Stimulated activated CD4-positive, alpha-beta T cell treated with anti-CD3 and anti-CD28 coated beads, Interleukin-4, amount 100 ng/mL, for 24 hours (primary cell): ENCODE measurements at regions not wholly inside any gene's neighbourhood (a gene's known extent, or its start where the extent isn't known, plus 50 kb on each side); places are given as distances from the start of the nearest gene placed in this dataset.

Experiments
- DNase-seq: peaks from one replicate; pipeline ENCODE4 v3.0.0-alpha.2; 2020

DNA sequence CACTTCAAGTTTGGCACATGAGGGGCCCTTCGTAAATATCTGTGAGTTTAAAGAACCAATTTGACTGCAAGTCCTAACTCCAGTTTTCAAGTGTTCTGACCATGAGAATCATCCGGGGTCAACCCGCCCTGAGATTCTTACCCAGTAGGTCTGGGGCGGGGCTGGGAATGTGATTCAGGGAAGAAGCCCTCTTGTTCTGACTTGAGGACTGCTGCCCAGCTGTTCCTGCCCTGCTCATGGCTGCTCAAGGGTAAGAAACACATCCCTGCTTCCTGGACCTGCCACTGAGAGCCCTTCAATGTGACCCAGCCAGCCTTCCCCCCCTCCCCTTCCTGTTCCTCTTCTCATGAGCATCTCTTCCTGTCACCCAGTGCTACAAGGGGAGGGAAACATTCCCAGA lies 92.7 kb upstream of the PGRMC2 start:
- DNase-seq = no peak

DNA sequence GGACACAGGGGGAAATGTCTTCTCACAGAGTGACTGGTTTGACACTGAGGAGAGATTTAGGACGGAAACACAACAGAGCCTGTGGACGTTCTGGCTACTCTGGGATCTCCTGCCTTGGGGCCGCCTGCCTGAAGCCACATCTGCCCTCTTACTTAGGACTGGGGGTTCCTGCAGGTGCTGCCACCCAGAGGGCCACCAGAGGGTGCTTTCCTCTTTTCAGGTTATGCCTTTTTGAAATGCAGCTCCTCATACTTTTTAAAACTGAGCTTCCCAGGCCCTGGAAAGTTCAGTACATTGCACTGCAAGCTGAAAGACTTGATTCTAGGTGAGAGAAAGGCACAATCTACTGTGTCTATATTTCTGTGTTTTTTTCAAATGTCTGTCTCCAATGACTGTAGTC lies 92.2 kb upstream of the PGRMC2 start:
- DNase-seq = no peak

DNA sequence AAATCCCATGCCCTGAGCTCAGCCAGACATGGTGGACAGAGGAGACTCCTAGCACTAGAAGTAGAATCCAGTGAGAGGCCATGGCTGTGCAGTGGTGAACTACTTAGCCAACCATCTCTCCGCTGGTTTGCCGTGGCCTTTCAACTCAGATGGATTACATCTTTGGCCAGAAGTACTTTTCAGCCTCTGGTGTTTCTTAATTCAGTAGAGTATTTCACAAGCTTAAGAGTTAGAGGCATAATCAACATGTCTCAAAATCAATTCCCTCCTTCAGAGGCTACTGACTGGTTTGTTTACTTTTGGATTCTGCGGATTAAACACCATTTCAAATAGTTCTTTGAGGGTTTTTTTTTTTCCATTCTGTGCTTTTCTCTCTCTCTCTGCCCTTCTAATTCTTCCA lies 91.1 kb upstream of the PGRMC2 start:
- no peak for DNase-seq

DNA sequence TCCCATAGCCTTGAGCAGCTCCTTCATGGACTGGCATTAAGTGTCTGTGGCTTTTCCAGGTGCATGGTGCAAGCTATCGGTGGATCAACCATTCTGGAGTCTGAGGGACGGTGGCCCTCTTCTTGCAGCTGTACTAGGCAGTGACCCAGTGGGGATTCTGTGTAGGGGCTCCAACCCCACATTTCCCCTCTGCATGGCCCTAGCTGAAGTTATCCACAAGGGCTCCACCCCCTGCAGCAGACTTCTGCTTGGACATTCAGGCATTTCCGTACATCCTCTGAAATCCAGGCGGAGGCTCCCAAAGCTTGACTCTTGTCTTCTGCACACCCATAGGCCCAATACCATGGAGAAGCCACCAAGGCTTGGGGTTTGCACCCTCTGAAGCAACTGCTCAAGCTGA lies 89.3 kb upstream of the PGRMC2 start:
- DNase-seq = no peak

DNA sequence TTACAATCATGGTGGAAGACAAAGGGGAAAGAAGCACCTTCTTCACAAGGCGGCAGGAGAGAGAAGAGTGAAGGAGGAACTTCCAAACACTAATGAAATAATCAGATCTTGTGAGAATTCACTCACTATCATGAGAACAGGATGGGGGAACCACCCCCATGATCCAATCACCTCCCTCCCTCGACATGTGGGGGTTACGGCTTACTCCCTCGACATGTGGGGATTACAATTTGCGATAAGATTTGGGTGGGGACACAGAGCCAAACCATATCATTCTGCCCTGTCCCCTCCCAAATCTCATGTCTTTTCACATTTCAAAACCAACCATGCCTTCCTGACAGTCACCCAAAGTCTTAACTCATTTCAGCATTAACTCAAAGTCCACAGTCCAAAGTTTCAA lies 88.7 kb upstream of the PGRMC2 start:
- no peak for DNase-seq

DNA sequence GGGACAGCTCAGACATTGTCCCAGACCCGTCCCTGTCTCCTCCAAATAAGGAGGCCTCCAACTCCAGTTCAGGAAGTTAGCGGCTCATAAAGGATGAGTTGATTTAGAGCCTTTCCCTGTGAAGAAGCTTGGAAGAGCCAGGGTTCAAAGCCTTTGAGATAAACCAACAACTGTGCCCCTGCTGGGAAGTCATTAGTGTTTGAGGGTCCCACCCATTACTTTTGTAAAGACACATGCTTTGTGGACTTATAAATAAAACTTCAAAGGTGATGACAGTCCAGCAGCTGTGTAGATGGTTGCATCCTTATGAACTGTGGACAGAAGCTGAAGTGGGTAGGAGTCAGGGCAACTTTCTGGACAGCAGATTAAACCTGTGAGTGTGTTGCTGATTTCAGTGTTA lies 86.0 kb upstream of the PGRMC2 start:
- no peak for DNase-seq

DNA sequence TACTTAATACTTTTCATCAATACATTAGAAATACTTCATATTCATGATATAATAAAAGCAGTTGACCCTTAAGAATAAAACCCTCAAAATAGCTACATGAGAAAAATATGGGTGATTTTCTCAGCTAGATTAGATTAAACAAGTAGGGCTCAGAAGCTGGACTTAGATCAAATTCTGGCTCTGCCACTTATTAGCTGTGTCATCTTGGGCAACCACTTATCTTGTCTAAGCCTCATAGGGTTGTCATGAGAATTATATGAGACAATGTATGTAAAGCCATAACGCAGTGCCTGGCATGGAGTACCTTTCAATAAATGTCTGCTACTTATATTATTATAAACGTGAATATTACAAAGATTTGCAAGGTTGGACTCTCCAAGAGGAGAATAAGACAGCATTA lies 84.3 kb upstream of the PGRMC2 start:
- DNase-seq = no peak

DNA sequence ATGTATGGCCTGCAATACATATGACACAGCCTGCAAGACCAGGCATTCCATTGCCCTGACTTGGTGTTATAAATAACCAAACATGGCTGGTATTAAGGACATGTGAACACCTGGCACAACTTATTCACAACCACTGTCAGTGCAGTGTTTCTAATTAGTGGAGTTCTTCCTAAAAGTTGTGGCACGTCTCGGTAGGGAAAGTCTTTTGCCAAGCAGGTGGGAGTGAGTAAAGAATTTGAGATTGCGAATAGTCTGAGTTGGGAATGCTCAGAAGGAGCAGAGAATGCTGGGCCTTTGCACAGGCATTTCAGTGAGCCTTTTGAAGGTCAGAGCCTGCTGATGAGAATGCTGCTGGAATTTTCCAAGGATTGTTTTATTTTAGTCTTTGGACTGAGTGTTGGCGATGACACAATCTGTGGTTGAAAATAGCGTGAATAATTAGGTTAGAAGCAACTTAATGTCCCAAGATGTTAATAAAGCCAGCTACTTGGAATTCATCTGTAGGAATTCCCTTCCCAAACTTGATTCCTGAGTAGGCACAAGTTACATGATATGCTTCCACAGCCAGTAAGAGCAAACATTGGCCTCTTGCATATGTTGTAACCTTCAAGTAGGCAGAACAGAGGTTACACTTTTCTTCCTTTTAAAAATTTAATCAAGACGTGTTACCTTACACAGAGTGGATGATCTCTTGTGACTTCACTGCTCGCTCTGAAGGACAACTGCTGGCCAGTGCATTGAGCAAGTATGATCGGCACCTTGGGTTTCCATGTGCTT lies 83.6 kb upstream of the PGRMC2 start:
- no peak for DNase-seq

DNA sequence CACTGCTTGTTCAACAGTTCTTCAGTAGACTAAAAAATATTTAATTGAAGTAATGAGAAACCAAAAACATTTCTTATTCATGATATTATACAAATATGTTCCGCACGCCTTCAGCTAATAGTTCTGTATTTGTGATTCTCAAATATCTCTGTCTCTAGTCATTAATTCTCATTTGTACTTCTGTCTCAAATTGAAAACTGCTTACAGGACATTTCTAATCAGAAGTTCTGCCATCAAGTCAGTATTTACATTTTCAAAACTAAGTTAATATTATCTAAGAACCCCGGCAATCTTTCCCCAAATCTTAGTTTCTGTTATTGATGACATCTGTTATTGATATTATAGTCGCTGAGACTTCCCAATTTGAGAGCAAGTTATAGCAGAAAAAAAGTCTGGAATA lies 78.6 kb upstream of the PGRMC2 start:
- DNase-seq = no peak

DNA sequence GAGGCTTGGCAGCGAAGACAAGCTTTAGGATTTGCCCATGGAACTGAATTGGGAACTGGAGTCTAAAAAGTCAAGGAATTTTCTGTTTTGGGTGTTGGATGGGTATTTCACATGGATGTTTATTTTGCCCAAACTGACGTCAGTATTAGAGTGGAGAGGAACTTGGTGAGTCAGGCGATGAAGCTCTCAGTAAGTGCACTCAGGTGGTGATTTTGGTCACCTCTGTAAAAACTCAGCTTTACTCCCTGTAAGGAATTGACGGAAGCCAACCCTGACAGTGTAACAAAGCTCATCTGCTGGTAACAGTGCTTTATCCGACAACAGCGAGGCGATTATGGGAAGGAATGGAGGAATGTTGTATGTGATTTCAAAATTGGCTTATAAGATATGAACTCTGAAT lies 77.0 kb upstream of the PGRMC2 start:
- DNase-seq = no peak

DNA sequence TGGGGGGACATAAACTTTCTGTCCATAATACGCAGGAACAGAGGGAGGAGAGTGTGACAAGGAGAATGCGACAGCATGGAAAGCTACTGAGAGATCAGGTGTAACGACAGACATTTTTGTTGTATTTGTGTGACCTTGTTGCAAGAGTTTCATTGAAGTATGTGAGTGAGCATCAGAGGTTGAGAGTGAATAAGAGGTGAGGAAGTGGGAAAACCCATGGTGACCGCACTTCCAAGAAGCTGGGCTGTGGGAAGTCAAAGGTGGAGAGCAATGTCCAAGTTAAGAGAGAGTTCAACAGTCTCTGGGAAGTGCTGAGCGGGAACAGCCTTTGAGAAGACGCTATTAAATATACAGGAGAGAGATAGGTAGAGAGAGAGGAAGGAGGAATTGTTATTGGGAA lies 76.4 kb upstream of the PGRMC2 start:
- no peak for DNase-seq

DNA sequence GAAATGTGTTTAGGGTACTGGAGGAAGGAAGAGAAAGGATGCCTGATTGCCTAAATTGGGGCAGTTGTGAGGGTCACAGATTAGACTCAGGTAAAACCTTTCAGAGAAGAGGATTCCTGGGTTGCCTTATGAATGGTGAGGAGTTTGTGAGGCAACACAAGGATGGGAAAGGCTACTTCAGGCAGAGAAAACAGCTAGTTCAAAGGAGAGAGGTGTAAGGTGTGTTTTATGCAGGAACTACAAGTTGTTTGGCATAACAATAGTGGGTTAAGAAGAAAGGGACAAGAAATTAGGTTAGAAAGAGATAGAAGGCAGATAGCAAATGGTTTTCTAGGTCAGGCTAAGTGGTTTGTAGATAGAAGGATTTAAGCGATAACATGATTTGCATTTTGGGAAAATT lies 75.1 kb upstream of the PGRMC2 start:
- DNase-seq = no peak

DNA sequence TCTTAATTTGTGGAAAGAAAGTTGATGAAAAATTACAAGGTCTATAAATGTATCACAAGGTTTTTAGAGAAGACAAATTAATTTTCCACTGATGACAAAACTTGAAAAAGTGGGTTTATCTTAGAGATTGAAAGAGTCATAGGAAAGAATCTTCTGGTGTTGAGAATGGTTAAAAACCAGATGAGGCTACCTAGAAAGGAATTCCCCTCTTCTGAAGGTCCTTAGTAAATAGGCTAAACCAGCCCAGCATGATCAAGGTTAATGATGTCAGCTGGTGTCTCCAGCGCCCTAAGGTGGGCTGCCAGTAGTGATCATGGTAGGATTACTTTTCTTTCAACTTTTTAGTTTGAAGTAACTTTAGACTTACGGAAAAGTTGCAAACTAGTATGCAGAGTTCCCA lies 71.8 kb upstream of the PGRMC2 start:
- no peak for DNase-seq

DNA sequence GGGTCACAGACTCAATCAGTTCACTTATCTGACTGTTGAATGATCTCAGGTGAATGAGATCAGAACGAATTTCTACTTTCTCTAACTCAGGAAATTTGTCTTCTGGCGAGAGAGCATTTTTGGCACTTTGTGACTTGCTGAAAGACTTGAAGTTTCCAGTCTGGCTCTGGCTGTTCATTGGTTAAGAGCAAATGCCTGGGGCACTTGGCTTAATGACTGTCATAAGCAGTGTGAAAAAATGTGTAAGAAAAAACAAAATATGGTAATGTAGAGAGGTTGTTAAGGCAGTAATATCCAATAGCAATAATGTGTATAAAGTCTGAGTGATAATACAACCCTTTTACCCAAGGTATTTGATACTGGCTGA lies 71.3 kb upstream of the PGRMC2 start:
- DNase-seq = no peak

DNA sequence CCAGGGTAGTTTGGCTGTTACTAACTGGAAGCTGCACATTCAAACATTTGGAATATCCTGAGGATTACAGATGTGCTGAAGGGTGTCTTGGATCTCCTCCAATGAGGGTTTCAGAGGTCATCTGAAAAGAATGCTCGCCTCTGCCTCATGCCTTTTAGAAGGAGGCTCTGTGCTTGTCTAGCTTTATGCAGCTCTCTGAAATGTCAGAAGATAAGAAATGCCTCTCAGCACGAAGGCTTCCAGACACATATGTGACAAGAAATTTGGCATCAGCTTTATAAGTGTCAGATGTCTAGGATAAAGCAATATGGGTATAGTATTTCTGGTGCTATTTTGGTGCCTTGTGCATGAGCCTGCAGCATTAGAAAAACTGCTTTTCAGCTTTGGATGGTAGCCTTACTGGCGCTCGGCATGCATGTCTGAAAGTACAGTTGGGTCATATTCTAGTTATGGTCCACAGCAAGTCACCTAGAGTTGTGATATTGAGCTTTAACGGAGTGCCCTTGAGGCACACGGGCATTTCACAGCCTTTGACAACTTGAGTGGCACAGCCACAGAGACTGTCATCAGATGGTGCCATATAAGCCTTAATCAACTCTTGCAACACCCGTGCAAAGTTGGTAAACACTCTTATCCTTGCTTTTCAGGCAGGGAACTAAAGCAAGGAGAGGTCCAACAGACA lies 70.8 kb upstream of the PGRMC2 start:
- DNase-seq = no peak

DNA sequence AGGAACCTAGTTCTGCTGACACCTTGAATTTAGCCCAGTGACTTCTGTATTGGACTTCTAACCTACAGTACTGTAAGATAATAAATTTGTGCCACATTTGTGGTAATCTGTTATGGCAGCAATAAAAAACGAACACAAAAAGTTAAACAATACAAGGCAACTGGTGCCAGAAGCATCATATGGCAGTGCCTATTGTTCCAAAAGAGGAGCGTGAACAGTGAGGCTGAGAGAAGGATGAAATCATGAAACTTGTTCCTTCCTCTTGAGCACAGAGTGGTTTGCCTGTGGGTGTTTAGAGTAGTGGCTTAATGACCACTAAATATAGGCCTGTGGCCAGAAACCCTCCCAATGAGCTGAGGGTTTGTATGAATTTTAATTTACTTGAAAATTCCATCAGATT lies 69.7 kb upstream of the PGRMC2 start:
- no peak for DNase-seq

DNA sequence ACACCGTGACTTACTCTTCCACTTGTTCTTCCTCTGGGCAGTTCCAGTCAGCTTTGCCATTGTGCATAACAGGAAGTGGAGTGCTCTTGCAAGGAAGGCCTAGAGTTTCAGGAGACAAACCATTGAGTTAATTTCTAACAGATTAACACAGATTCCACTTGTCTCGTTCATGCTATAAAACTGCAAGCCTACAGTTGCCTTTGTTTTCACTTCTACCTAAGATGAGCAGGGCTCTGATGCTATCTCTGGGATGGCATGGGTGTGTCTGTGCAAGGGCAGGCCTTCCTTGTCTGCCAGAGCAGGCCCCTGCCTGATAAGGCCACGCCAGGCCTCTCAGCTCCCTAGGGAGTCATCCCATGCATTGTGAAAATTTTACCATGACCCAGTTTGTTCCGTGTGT lies 67.7 kb upstream of the PGRMC2 start:
- no peak for DNase-seq

DNA sequence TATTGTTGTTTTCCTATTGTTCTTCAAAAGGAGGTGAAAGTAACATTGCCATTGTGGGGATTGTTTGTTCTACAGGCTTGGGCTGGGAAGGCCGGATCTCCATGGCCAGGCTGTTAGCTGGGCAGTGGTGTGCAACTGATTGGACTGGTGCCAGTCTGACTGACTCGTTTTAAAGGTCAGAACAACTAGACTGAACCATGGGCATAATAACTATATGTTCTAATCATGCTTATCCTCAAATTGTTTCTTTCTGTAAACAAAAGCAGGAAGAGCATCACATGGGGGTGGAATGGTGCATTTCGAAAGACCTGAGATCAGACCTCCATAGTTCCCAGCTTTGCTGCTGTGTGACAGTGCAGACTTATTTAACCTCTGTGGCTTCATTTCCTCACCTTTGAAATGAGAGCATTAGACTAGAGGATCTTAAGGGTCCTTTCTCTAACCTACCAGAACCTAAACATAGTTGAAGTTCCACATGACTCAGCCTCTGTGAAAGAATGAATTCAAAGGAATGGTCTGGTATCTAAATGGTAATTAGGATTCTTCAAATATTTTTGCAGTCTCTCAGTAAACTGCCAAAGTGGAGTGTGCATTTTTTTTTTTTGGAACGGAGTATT lies 66.7 kb upstream of the PGRMC2 start:
- DNase-seq = no peak

DNA sequence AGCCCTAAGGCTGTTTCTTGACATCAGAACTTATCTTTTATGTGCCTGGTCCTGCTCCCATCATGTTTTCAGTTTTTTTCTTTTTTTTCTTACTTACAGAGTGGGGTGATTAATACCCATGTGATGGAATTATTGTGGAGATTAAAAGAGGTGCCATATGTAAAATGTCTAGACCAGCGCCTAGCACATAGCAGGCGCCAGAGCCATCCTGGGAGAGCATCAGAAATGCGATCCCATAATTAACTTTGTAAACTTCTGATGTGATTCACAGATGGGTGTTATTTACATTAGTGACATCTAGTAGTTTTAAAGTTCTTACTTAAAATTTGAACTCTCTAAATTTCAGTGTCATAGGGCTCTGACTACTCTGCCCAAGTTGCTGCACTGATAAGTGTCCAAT lies 66.2 kb upstream of the PGRMC2 start:
- no peak for DNase-seq

DNA sequence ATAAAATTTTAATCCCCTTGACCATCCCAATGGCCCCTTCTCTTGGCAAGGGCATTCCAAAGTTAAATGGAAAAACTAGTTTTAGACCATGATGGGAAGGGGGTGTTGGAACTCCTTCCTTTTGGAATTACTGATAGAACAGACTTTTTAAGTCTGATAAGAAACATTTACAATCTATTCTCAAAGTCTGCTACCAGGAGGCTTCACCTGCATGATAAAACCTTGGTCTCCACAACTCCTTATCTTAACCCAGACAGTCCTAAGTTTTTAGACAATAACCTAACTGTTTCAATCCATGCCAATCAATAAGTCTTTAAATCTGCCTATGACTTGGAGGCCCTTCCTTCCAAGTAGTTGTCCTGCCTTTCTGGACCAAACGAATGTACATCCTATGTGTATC lies 63.9 kb upstream of the PGRMC2 start:
- no peak for DNase-seq

DNA sequence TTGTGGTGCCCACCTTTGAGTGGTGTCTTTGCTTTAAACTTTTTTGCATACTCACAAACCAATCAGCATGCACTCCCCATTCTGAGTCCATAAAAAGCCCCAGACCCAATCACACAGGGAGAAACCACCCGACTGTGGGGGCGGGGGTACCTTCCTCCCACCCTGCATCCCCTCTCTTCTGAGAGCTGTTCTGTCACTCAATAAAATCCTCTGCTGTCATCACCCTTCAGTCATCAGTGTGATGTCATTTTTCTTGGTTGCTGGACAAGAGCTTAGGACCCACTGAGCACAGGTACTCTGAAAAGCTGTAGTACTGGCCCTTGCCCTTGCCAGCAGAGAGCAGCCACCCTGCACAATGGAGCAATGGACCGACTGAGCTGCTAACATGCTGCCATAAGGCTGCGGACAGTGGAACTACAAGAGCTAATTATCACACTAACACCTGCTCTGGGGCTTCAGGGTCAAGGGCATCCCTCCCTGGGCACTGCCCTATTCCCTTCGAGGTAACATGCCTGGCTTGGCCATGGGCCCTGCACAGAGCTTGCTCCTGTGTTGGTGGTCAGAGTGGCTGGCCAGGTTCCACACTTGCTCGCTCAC lies 62.9 kb upstream of the PGRMC2 start:
- no peak for DNase-seq

DNA sequence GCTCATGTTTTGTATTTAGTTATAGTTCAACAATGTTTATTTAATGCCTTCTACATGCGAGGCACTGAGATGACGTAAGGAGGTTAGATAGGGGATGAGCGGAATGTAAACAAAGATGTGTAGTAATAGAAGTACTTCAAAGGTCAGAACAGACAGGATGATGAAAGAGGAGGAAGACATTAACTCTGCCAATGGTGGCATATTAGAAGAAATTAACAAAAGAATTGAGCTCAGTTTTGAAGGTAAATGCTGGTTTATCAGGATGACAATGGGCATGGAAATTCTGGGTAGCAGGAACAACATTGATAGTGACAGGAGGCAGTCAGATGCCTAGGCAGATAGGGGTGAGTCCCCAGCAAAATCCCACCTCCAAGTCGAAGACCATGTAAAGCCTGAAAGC lies 62.3 kb upstream of the PGRMC2 start:
- no peak for DNase-seq

DNA sequence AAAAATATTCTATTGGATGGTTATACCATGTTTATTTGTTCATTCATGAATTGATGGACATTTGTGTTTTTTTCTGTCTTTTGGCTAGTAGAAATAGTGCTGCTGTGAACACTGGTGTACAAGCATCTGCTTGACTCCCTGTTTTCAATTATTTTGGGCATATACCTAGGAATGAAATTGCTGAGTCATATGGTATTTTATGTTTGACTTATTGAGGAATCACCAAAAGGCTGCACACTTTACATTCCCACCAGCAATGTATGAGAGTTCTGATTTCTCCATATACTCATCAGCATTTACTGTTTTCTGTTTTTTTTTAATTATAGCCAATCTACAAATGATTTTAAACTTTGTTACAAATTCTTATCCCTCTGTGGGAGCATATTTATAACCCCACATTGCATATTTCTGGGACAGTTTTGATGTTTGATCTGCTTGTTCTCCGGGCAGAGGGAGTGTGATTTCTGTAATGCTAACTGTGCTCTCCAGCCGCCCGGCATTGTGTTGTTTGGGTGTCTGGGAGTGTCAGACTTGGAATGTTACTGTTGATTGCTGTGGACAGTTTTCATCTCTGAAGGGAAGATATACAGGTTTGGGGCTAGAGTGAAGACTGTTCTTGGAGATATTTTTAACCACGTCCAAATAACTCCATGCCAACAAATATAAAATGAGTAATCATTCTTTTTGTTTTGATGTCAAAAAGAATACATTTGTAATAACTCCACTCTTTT lies 60.5 kb upstream of the PGRMC2 start:
- DNase-seq = no peak
